GM12873 (cell line): ENCODE measurements at regions not wholly inside any gene's neighbourhood (a gene's known extent, or its start where the extent isn't known, plus 50 kb on each side); places are given as distances from the start of the nearest gene placed in this dataset.

Experiments used
- CTCF ChIP-seq: IDR thresholded peaks from 2 replicates; pipeline ENCODE4 v1.5.1; 2012; ENCODE audit warnings: low read depth, mild to moderate bottlenecking, moderate library complexity, low read length, control low read depth; ENCODE audit not compliant: insufficient read depth; ENCODE audit errors: missing control alignments

- TF ChIP-seq CTCF: no peak
These were observed 500.2 kb upstream of the HS6ST1 start for GRCh38 chr2:128818704-128819491.

- TF ChIP-seq CTCF: no peak
These were observed 501.8 kb upstream of the HS6ST1 start for GRCh38 chr2:128820452-128820851.

- TF ChIP-seq CTCF: no peak
These were observed 502.3 kb upstream of the HS6ST1 start for GRCh38 chr2:128821010-128821409.

- TF ChIP-seq CTCF: no peak
These were observed 514.4 kb upstream of the HS6ST1 start for GRCh38 chr2:128832946-128833663.

- TF ChIP-seq CTCF: no peak
These were observed 515.0 kb upstream of the HS6ST1 start for GRCh38 chr2:128833664-128834027.

- TF ChIP-seq CTCF: no peak
These were observed 515.7 kb upstream of the HS6ST1 start for GRCh38 chr2:128834207-128834879.

GRCh38 chr2:128834880-128835252 is 516.2 kb upstream of the HS6ST1 start:
- TF ChIP-seq CTCF: no peak
